Muscle layer of duodenum (tissue), 2 donors: ENCODE measurements at regions not wholly inside any gene's neighbourhood (a gene's known extent, or its start where the extent isn't known, plus 50 kb on each side); places are given as distances from the start of the nearest gene placed in this dataset.
"Not testable (repeated sequence)": the region's sequence is repeated elsewhere in the genome, so short reads cannot be mapped to it uniquely, and the experiment has no call there.

Experiments
- H3K27ac ChIP-seq: one replicate; pipeline ENCODE4 v1.7.0; 2013; ENCODE audit warnings: mild to moderate bottlenecking, low read length
- H3K27me3 ChIP-seq: one replicate; pipeline ENCODE4 v1.7.0; 2013; ENCODE audit warnings: low read depth, mild to moderate bottlenecking, control low read depth, low read length
- H3K36me3 ChIP-seq, 2 donors: one replicate each; pipeline ENCODE4 v1.7.0; 2013; ENCODE audit warnings: low read length in 2 of 2, control low read depth in 1 of 2, mild to moderate bottlenecking in 1 of 2; ENCODE audit not compliant: insufficient read depth in 2 of 2, control insufficient read depth in 1 of 2
- H3K4me1 ChIP-seq, 2 donors: one replicate each; pipeline ENCODE4 v1.7.0; 2013; ENCODE audit warnings: low read length in 2 of 2, mild to moderate bottlenecking in 2 of 2, control low read depth in 1 of 2, moderate library complexity in 1 of 2; ENCODE audit not compliant: insufficient read depth in 2 of 2, control insufficient read depth in 1 of 2
- H3K4me3 ChIP-seq, 2 donors: one replicate each; pipeline ENCODE4 v1.7.0; 2013; ENCODE audit warnings: low read length in 2 of 2, low read depth in 1 of 2, mild to moderate bottlenecking in 1 of 2
- H3K9me3 ChIP-seq, 2 donors: one replicate each; pipeline ENCODE4 v1.7.0; 2013; ENCODE audit warnings: low read length in 2 of 2, control low read depth in 1 of 2, mild to moderate bottlenecking in 1 of 2; ENCODE audit not compliant: control insufficient read depth in 1 of 2
- donor health status: healthy.

DNA sequence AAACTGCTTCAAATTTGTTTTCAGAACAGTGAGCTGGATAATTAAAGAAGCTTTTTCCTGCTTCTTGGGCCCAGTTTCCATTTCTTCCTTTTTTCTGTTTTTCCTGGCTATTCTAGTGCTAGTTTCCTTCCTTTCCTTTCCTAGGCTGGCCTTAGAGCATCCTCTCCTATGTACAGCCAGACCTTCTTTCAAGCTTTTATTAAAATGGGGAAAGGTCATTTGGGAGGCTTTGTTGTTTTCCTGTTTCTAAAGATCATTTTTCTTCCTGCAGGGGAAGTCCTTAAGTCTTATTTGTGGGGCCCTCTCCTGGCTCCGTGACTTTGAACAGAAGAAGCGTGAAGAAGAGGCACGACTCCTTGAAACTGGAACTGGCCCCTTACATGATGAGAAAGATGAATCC is 85.2 kb upstream of the PZP start:
- H3K4me3 ChIP-seq = not testable (repeated sequence)

DNA sequence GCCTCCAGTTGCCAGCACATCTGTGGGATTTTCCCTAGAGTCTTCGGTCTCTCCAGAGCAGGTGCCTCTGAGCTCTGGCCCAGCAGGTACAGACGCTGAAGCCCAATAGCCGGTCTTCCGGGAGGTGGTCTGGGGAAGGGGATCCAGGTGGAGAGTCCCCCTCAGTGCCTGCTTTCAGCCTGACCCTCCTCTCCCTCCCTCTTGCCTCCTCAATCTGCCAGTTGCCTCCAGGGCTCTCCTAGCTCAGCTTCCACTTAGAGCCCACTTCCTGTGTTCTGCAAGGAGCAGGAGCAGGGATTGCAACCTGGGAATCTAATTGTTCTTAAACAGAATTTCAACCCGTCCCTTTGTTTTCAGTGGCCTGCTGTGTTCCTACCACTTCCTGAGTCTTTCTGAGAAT is 81.8 kb upstream of the PZP start:
- H3K27ac ChIP-seq, H3K9me3 ChIP-seq, H3K4me3 ChIP-seq, H3K4me1 ChIP-seq, H3K27me3 ChIP-seq, H3K36me3 ChIP-seq: not testable (repeated sequence)

More for the DNA sequence above, 85.2 kb upstream of the PZP start:
- H3K9me3 ChIP-seq, H3K4me1 ChIP-seq, H3K27ac ChIP-seq, H3K27me3 ChIP-seq, H3K36me3 ChIP-seq: not testable (repeated sequence)

DNA sequence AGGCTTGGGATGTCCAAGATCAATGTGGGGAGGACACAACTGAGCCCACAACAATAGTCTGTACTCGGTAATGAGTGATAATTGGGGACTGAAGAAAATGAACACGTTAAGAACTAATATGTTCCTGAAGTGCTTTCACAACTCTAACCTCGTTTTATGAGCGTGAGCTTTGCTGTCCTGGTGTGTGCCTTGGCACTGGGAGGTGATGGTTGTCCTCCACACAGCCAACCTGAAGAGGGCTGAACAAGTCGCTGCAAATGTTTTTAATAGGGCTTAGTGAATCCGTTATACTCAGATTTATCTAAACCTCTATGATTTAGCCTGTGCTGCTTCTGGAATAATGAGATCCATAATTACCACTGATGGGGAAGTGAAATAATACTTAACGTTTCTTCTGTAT is 76.5 kb upstream of the PZP start:
- not testable (repeated sequence) for H3K9me3 ChIP-seq, H3K27ac ChIP-seq, H3K4me1 ChIP-seq, H3K27me3 ChIP-seq, H3K4me3 ChIP-seq, H3K36me3 ChIP-seq

DNA sequence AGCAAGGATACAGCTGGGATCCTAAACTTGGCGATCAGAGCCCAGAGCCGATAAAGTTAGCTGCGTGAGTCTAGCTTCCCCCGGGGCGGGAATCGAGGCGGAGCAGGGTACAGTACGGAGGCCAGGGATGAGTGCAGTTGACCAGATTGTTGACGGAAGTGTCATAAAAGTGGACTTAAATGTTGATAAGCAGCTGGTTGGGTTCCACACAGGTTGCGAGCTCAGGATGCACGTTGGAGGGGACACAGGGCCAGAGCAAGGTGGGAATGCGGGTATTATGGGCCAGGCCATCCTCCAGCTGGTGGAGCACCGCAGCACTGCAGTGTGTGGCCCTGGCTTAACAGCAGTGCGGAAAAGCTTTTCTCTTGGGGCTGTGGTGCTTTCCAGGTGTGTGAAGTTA is 76.0 kb upstream of the PZP start:
- not testable (repeated sequence) for H3K27me3 ChIP-seq, H3K9me3 ChIP-seq, H3K27ac ChIP-seq, H3K4me1 ChIP-seq, H3K36me3 ChIP-seq
- peak overlapping the region in 1 of 2 donors; percentile 68 for H3K4me3 ChIP-seq

DNA sequence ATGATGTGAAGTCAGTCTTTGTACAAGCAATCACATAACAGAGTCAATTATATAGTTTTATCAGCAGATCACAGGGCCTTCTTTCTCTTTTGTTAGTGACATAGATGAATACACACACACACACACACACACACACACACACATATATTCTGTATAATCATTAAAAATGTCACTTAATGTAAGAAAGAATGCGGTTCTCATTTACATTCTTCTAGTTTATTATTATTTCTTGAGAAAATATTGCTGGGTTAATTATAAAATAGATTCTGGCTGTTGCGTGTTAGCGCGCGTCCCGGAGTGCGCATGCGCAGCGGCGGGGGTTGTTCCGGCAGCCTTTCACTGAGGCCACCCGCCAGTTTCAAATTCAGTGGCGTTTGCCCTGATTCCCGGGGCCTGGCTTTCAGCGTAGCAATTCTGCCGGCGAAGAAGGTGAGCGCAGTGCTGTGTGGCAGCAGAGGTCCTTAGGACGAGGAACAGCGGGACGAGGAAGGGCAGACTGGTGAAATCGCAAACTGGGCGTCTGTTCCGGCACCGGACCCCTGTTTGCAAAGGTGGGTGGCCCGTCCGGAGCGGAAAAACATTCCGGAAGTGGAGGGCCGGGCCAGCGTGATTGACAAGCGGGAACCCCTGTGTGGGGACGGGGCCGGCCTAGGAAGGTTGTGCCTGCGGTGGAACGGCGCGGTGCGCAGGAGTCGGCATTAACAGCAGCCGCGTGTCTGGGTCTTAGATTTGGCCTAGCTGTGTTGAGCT is 75.3 kb upstream of the PZP start:
- Histone ChIP-seq H3K27ac (peak overlapping the region; percentile 31), H3K4me3 (peak overlapping the region; percentile 64 to 68)
- H3K4me1 ChIP-seq, H3K27me3 ChIP-seq, H3K36me3 ChIP-seq, H3K9me3 ChIP-seq: not testable (repeated sequence)

DNA sequence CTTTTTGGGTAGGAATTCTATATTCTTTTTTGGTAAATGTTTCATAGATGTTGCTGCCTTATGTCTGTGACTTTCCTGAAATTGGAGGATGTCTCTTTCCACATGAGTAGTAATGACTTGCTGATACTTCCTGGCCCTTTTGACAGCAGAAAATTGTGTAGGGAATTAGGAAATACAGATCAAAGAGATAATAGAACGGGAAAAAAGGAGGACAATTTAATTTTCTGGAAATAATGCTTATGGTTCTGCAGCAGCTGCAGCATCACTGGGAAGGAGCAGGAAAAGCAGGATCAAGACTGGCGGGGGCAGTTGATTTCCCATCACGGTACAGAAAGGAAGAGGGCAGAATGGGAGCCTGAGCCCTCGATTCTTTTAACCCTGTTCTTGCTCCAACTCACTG is 68.8 kb upstream of the PZP start:
- H3K4me1 ChIP-seq = no peaks in the 10 kb centered on the region
- no peaks in the 10 kb centered on the region for H3K27me3 ChIP-seq
- H3K27ac ChIP-seq = no peak overlapping the region
- H3K9me3 ChIP-seq = no peaks in the 10 kb centered on the region
- H3K36me3 ChIP-seq = no peaks in the 10 kb centered on the region
- H3K4me3 ChIP-seq = no peak overlapping the region

DNA sequence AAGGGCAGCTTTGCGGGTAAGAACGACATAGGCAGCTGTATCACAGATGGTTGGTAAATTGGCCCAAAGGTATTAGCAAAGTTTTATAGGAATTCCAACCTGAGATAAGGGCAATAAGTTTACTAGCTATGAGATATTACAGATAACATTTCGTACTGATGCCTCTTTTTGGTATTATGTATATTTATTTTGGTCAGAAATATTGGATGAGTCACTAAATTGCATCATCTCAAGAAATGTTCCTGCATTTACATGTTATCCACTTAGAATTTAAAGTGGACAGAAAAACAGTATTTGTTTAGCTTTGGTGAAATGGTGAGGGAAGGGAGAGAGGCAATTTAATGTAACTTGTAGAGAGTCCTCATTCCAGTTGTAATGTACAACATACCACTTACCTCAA is 65.1 kb upstream of the PZP start:
- H3K36me3 ChIP-seq = no peaks in the 10 kb centered on the region
- no peak overlapping the region for H3K27ac ChIP-seq
- H3K4me3 ChIP-seq = no peak overlapping the region
- H3K27me3 ChIP-seq = no peaks in the 10 kb centered on the region
- no peaks in the 10 kb centered on the region for H3K9me3 ChIP-seq
- no peaks in the 10 kb centered on the region for H3K4me1 ChIP-seq

DNA sequence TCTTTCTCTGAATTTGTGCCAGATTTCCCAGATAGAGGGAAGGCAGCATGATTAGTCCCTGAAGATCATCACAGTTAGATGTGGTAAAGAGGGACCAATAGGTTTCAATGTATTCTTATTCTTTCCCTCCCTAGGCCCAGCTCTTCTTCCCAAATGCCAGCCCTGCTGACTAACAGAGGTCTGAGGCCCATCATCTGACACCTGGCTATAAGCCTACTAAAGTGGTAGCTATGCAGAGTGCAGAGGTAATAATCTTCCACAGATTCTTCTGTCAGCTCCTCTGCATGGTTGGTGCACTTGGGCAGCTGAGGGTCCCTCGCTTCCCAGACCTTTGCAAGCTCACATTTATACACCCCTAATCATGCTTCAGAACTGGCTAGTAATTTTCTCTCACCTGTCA is 63.7 kb upstream of the PZP start:
- H3K27ac ChIP-seq = no peak overlapping the region
- H3K4me1 ChIP-seq = no peaks in the 10 kb centered on the region
- no peak overlapping the region for H3K4me3 ChIP-seq
- no peaks in the 10 kb centered on the region for H3K27me3 ChIP-seq
- H3K9me3 ChIP-seq = no peaks in the 10 kb centered on the region
- H3K36me3 ChIP-seq = no peaks in the 10 kb centered on the region

DNA sequence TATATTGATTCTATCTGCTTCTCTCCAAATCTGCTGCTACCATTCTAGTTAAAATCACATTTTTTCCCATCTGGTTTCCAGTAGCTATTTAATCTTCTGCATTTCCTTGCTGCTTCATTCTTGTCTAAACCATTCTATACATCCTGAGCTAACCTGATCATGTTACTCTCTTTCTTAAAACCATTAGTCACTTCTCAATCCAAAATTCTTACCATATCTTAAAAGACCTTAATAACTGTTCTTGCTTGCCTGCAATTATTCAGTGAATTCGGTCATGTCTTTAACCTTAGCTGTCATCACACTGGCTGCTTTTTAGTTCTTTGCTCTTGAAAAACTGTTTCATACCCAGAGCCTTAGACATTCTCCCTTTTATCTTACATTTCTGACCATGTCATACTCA is 56.4 kb upstream of the PZP start:
- Histone ChIP-seq H3K27me3 (no peaks in the 10 kb centered on the region), H3K9me3 (peaks cover 0 to 3% of the 10 kb centered on the region in 2 donors), H3K4me1 (no peaks in the 10 kb centered on the region), H3K4me3 (no peak overlapping the region), H3K27ac (no peak overlapping the region), H3K36me3 (no peaks in the 10 kb centered on the region)

DNA sequence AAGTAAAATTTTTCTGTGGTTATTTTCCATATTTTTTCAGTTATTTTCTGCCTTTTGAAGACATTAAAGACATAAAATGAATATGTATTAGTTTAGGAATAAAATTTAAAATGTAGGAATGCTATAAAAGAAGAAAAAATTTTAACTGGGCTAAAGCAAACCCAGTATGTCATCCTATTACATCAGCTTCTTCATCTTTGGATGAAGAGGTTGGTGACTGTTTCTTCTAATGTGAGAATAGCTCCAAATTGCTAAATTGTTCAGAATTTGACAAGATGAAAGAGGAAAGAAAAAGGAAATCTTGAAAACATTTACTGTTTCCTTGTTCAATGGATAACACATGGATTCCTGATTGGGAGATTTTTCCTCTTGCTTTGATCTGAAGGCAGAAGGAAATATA is 52.7 kb upstream of the PZP start:
- H3K27me3 ChIP-seq = no peaks in the 10 kb centered on the region
- no peak overlapping the region for H3K27ac ChIP-seq
- H3K36me3 ChIP-seq = no peaks in the 10 kb centered on the region
- H3K4me1 ChIP-seq = peaks cover 0 to 4% of the 10 kb centered on the region in 2 donors
- H3K9me3 ChIP-seq = peaks cover 0 to 3% of the 10 kb centered on the region in 2 donors
- no peak overlapping the region for H3K4me3 ChIP-seq

DNA sequence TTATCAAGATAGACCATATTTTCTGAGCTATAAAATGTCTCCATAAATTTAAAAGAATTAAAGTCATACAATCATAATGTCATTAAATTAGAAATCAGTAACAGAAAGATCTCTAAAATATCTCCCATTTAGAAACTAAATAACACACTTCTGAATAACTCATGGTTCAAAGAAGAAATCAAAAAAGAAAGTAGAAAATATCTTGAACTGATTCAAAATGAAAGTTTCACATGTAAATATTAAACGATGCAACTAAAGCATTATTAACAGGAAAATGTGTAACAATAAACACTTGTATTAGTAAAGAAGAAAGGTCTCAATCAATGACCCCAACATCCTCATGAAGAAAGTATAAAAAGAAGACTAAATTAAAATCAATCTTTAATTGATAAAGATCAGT is 50.5 kb upstream of the PZP start:
- H3K4me1 ChIP-seq = peaks cover 0 to 4% of the 10 kb centered on the region in 2 donors

More for the DNA sequence above, 50.5 kb upstream of the PZP start:
- no peak overlapping the region for H3K27ac ChIP-seq
- H3K27me3 ChIP-seq = no peaks in the 10 kb centered on the region
- no peaks in the 10 kb centered on the region for H3K36me3 ChIP-seq
- no peak overlapping the region for H3K4me3 ChIP-seq
- peaks cover 0 to 3% of the 10 kb centered on the region in 2 donors for H3K9me3 ChIP-seq
